ENCODE measurements at regions not wholly inside any gene's neighbourhood (a gene's known extent, or its start where the extent isn't known, plus 50 kb on each side); places are given as distances from the start of the nearest gene placed in this dataset.
"Not testable (repeated sequence)": the region's sequence is repeated elsewhere in the genome, so short reads cannot be mapped to it uniquely, and the experiment has no call there.

DNA sequence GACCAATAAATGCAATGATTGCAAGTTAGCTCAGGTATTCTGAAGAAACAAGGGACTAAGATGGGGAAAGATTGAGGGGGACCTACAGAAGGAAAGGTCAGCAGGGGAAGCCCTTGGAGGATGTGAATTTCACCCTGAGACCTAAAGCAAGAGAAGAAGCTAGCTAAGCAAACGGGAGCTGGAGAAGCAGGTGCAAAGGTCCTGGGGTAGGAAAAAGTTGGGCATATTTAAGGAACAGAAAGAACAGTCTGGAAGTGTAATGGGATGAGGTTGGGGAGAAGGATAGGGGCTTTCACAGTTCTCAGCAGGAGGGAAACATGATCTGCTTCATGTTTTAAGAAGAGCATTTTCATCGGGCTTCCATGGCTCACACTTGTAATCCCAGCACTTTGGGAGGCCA lies 89.7 kb upstream of the SLC45A1 start:
- DNase-seq (ENCODE audit: low spot score) (no peak), FAIRE-seq (no peak)

DNA sequence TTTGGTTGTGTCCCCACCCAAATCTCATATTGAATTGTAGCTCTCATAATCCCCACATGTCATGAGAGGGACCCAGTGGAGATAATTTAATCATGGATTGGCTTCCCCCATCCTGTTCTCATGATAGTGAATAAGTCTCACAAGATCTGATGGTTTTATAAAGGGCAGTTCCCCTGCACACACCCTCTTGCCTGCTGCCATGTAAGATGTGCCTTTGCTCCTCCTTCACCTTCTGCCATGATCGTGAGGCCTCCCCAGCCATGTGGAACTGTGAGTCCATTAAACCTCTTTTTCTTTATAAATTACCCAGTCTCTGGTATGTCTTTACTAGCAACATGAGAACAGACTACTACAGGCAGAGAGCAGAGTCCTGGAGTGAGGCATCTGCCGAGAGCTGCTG lies 90.2 kb upstream of the SLC45A1 start:
- DNase-seq (ENCODE audit: low spot score); FAIRE-seq: not testable (repeated sequence)

DNA sequence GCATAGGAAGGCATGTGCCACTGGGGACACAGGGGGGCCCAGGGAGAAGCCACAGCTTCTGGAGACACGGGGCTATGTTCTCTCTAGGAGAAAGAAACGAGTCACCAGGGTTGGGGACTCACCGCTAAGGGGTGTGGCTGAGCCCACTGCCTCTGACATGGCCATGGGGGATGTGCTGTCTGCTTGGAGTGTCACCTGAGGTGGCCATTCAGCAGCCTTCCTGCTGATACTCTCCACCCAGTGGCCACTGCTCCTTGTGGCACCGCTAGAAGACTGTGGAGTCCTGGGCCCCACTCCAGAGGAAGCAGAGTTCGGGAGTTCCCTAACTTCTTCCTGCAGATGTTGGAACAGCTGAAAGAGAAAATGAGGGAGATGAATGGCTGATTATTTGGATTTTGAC lies 91.2 kb upstream of the SLC45A1 start:
- DNase-seq (ENCODE audit: low spot score) (no peak), FAIRE-seq (no peak)

DNA sequence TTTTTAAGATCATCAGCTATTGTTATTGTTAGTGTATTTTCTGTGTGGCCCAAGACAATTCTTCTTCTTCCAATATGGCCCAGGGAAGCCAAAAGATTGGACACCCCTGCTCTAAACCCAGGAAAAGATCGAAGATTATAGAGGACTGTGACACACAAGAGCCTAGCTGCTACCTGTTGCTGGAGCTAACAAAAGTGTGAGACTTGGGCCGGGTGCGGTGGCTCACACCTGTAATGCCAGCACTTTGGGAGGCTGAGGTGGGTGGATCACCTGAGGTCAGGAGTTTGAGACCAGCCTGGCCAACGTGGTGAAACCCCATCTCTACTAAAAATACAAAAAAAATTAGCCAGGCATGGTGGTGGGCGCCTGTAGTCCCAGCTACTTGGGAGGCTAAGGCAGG lies 91.9 kb upstream of the SLC45A1 start:
- not testable (repeated sequence) for DNase-seq (ENCODE audit: low spot score); FAIRE-seq

DNA sequence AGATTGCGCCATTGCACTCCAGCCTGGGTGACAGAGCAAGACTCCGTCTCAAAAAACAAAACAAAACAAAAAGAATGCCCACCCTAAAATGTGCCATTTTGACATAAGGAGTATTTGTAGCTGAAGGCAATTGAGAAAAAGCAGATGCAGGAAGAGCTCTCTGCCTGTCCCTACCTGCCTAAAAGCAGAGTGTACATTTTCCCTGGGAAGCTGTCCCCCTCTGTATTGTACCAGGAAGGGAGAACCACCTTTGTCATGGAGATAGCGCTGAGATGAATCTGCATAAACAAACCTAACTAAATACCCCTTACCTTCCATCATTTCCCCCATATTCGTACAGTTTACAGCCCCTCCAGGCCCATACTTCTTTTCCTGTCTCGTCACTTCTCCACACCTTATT lies 94.4 kb upstream of the SLC45A1 start:
- no peak for DNase-seq (ENCODE audit: low spot score)
- no peak for FAIRE-seq

DNA sequence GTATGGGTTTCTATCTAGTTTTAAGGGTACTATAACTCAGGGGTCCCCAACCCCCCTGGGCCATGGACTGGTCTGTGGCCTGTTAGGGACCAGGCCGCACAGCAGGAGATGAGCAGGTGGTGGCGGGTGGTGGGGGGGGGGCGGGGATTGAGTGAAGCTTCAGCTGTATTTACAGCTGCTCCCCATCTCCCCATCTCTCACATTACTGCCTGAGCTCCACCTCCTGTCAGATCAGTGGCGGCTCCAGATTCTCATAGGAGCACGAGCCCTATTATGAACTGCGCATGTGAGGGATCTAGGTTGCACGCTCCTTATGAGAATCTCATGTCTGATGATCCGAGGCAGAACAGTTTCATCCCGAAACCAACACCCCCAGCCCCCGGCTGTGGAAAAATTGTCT lies 95.1 kb upstream of the SLC45A1 start:
- FAIRE-seq = no peak
- no peak for DNase-seq (ENCODE audit: low spot score)

DNA sequence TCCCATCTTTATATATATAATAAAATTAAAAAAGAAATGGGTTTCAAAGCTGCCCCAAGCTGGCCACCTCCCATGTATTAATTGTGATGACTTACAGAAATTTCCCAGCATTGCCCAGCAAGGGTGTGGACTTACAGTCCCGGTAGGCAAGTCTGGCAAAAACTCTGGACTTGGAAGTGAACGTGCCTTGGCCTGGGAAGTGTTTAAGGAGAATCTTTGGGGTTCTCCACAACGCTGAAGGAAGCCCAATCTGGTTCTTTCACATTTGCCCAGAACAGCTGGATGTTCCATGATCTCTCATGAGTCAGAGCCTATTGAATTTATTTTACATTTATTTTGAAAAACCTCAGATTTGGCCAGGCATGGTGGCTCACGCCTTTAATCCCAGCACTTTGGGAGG lies 98.4 kb upstream of the SLC45A1 start:
- no peak for FAIRE-seq

DNA sequence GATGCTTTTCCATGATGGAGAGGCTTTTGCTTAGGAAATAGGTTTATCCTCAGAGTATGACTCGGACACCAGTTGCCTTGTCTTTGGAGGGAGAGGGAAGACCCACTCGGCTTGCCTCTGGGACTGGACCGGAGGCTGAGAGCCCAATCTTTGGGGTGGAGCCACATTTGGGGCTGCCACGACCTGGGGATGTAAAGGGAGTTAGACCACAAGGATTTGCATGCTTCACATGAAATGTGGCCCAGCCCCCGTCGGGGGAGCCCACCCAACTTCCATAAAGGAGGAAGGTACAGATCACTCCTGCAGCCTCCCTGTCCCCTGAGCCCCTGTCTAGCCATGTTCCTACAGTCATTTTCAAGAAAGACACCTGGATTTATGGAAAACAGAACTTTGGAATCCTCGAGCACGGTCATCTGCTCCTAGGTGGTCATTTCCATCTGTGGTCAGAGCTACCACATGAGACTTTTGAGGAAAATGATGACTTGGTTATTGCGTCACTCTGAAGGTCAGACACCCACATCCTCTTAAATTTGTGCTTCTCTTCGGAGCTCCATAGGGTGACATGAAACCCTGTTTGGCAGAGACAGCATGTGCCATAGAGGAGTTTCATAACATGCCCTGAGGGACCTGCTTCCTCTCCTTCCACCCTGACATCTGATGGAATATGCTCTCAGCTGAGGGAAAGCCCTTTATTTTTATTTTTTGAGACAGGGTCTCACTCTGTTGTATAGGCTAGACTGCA lies 99.4 kb upstream of the SLC45A1 start:
- FAIRE-seq (no peak), DNase-seq (ENCODE audit: low spot score) (no peak)

More for the DNA sequence above, 98.4 kb upstream of the SLC45A1 start:
- no peak for DNase-seq (ENCODE audit: low spot score)

DNA sequence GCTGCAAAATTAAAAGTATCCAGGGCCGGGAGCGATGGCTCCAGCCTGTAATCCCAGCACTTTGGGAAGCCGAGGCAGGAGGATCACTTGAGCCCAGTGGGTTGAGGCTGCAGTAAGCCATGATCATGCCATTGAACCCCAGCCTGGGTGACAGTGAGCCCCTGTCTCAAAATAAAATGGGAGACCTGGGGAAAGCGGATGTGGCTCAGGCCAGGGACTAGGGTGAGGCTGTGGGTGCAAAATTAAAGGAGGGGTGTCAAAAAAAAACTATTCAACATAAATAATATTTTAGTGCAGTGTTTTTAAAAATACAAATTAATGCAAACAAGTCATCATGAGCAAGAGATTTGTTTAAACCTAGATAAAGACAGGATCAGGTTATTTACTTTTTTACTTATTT lies 100.1 kb upstream of the SLC45A1 start:
- DNase-seq (ENCODE audit: low spot score) = no peak
- FAIRE-seq = no peak

DNA sequence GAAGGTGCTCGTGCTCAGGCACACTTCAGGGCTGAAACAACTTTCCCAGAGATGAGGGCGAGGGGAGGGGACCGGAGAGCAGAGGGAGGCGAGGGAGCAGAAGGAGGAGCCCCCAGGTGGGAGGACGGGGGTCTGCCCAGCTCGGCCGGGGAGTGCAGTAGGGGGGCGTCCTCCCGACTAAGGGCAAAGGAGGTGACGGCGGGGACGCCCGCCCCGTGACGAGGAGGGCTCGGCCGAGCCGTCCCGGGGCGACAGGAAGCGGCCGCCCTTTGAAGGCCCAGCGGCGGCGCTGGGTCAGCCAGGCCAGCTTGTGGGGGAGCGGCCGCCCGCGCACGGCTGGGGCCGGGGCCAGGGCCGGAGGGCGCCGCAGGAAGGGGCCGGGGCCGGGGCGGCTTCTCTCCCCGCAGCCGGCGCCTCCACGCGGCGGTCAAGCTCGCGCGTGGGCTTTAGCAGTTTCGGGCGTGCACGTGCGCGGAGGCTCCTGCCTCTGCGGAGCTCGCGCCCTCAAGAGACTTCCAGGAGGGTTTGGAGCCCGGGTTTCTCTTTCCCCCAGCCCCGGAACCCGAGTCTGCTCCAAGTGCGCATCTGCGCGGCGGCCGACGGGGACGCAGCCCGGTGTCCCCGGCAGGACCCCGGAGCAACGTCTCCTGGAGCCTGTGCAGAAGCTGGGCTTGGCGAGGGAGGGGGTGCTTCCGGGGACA lies 100.8 kb upstream of the SLC45A1 start:
- DNase-seq (ENCODE audit: low spot score) = no peak
- FAIRE-seq = no peak

DNA sequence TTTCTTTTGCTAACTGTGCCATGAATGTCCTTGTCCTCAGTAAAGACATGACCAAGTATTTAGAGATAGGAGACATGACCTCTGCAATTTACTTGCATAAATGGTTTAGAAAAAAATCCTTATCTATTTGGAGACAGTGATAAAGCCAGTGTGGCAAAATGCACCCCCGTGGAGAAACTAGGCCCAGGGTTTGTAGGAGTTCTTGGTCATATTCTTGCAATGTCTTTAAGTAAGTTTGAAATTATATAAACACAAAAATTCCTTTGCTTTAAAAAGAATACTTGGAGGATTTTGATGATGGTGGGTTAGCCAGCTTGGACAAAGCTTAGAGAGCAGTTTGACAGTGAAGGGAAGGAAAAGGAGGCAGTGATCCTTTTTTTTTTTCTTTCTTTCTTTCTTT lies 101.9 kb upstream of the SLC45A1 start:
- no peak for DNase-seq (ENCODE audit: low spot score)
- no peak for FAIRE-seq

DNA sequence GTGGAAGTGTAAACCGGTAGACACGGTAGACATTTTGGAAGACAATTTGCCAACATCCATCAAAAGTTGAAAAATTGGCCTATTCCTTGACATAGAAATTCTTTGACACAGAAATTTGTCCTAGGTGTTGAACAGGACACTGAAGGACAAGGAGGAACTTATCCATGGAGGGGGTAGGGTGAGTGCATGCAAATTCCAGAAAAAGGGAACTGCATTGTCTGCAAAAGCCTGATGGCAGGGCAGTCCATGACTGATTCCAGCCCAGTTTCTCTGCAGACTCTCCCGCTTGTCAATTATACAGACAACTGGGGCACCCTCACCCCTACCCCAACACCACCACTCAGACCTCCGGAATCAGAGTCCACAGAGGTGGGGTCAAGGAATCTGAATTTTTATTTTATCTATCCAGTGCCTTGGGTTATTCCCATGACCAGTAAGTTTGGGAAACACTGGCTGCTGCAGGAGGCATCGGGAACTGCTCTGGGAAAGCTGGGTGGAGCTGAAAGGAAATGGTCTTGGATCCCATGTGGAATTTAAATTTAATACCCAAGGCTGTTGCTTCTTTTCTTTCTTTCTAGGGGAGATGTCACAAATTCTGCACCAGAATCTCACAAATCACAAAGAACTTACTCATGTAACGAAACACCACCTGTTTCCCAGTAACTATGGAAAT lies 103.3 kb upstream of the SLC45A1 start:
- FAIRE-seq (no peak), DNase-seq (ENCODE audit: low spot score) (no peak)

DNA sequence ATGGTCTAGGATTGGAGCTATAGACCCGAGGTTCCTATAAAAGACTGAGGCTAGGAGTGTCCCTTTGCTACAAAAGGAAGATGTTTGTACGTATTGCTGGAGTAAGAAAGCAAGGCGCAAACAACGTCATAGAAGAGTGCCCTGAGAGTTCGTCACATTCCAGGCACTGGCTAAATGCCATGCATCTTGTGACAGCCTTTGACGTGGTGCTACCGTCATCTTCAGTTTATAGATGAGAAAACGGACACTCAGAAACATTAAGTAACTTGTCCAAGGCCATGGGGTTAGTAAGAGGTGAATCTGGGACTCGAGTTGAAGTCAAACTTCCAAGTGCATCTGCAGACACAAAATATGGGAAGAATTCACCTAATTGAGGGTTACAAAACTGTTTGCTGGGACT lies 104.2 kb upstream of the SLC45A1 start:
- FAIRE-seq (no peak), DNase-seq (ENCODE audit: low spot score) (no peak)

DNA sequence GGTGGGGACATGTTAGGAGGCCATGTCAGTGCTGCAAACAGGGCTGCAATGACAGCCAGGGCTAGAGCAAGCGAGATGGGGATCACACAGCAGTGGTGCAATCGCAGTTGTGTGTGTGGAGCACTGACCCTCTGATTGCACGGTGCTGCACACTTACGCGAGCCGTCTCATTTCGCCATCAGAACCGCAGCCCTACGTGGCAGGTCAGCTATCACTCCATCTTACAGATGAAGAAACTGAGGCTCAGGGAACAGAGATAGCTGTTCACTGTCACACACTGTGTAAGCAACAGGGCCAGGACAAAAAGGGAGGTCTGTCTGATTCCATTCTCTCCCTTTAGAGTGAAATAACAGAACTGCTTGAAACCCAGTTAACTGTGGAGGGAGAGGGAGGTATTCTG lies 104.8 kb upstream of the SLC45A1 start:
- no peak for DNase-seq (ENCODE audit: low spot score)
- no peak for FAIRE-seq

DNA sequence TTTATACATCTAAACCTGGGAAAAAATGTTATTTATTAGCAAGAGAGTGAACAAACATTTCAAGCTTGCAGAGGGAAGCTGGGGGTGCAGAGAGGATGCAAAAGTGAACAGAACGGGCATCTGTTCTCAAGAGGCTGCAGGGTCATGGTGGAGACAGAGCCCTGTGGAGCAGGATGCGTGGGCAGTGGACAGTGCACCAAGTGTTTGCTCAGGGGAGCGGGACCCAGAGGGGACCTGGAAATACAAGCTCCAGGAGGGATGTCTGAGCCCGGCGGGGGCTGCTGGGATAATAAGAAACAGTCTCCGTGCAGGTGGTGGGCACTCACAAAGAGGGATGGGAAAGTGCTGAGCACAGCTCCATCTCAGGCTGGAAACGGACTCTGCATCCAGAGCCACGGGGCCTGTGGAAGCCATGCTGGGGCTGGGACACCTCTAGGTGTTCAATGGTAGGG lies 105.3 kb upstream of the SLC45A1 start:
- no peak for DNase-seq (ENCODE audit: low spot score)
- no peak for FAIRE-seq

DNA sequence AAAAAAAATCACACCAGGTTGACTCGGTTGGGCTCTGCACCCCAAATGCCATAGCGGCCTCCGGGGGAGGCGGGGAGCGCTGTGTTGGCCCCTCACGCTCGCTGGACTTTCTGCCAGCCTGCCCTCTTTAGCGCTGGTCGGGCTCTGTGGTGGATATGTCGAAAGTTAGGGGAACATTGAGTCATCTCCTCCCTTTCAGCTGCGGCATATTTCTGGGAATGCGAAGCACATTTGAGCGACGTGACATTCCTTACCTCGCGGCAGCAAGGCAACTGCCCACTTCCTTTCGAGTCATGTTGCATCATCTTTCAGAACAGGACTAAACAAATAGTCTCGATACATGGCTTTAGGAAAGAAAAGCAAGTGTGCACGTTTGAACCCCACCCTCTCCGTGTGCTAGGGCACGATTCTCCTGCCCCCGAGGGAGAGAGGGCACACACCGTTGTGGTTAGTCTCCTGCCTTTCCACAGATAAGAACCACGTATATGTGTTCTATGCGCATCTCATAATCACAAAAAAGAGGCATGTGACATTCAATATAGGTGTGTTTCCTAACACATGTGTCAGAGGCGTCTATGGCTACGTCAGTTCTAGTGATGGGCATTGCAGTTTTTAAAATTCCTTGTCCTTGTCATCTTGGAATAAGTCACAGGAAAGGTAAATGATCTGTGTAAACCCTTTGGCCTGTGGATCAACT lies 105.9 kb upstream of the SLC45A1 start:
- FAIRE-seq (peak; percentile 97), DNase-seq (ENCODE audit: low spot score) (peak; percentile 99)

DNA sequence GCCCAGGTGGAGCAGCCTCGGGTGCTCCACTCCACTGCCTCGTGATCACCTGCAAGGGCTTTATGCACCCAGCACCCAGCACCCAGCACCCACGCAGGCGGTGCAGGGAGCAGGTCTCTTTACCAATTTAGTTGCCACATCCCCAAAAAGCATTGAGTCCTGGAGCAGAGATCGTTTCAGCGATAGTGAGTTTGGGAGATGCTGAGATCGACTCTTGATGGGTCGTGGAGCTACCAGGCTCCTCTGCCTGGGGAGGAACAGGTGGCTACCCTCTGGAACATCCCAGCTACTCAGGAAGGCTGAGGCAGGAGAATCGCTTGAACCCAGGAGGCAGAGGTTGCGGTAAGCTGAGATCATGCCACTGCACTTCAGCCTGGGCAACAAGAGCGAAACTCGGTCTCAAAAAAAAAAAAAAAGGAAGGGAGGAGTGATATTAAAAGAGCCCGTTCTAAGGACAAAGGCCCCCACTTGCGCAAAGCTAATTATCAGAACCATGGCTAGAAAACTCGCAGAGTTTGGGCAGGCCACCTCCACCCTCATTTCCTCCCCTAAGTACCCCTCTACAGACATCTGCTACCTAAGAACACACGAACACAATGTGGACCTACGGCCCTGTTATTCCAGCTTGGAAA lies 106.5 kb upstream of the SLC45A1 start:
- FAIRE-seq (peak; percentile 69), DNase-seq (ENCODE audit: low spot score) (no peak)

DNA sequence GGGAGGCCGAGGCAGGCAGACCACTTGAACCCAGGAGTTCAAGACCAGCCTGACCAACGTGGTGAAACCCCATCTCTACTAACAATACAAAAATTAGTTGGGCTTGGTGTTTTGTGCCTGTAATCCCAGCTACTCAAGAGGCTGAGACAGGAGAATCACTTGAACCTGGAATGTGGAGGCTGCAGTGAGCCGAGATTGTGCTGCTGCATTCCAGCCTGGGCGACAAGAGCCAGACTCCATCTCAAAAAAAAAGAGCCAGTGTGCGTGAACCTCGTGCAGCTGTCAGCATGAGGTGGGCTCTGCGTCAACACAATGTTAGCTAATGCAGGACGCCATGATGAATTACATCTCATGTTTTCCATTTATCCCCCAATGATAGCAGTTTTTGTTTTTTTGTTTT lies 110.7 kb upstream of the SLC45A1 start:
- DNase-seq (ENCODE audit: low spot score) (no peak), FAIRE-seq (no peak)

DNA sequence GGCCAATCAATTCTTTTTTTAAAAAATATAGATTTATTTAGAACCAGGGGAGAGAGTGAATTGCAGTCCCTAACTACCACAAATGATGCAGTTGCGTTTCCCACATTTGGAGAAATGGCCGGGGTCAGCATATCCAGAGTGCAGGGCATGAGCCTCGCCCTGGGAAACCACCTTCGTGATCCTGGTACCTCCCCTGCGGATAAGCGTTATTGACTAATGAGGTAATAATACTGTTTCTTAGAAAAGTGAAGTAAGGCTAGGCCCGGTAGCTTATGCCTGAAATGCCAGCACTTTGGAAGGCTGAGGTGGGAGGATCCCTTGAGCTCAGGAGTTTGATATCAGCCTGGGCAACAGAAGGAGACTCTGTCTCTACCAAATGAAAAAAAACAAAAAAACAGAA lies 111.5 kb upstream of the SLC45A1 start:
- no peak for FAIRE-seq

DNA sequence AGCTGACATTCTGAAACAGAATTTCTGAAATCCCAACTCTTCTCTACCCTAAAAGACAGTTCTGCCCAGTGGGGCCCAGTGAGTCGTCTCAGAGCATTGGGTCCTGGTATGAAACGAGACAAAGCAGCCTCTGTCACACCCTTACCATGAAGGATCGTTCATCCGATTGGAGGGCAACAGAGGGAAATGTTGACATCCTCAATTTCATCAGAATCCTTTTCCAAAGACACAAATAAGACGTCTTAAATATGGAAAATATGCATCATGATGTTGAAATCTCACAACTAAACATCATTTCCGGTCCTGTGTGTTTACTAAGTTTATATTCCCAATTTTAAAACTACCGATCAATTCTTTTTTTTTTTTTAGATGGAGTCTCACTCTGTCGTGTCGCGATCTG lies 112.1 kb upstream of the SLC45A1 start:
- no peak for FAIRE-seq
- no peak for DNase-seq (ENCODE audit: low spot score)

More for the DNA sequence above, 111.5 kb upstream of the SLC45A1 start:
- DNase-seq (ENCODE audit: low spot score) = no peak

DNA sequence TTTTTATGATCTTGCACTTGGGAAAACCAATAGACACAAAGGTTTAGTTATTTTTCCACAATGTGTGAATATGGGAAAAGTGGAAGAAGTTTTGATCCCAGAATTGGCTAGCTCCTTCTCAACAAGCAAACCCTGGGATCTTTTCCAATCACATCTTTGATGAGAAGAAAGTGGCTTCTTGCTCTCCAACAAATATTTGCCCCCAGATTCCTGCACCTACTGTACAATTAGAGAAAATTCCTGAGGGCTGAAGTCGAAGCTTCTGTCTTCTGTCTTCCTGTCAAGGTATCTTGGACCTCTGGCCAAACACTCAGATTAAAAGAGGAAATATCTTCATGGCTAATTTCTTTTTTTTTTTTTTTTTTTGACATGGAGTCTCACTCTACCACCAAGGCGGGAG lies 113.1 kb upstream of the SLC45A1 start:
- DNase-seq (ENCODE audit: low spot score) = peak; percentile 34
- FAIRE-seq = no peak
